Esophagus squamous epithelium (tissue), 5 donors: ENCODE measurements at regions not wholly inside any gene's neighbourhood (a gene's known extent, or its start where the extent isn't known, plus 50 kb on each side); places are given as distances from the start of the nearest gene placed in this dataset.
A peak's percentile ranks its signal among the peaks of the same experiment; 100 is the strongest.

Source experiments
- DNase-seq: peaks from one replicate; lab custom pipeline; 2025; lab: John Stamatoyannopoulos, UW
- H3K27ac ChIP-seq, 4 donors: fragments of 200-600 bp; sonication (generic); one replicate each; pipeline ENCODE4 v1.5.1; 2016 to 2019; ENCODE audit warnings: mild to moderate bottlenecking in 1 of 4
- H3K27me3 ChIP-seq, 4 donors: fragments of 200-600 bp; sonication (generic); 1 replicate in 3 of 4; 2 replicates in 1 of 4; pipeline versions ENCODE4 v1.5.1 to v1.6.0; 2017 to 2021; ENCODE audit warnings: antibody characterized with exemption in 1 of 4
- H3K36me3 ChIP-seq, 3 donors: fragments of 200-600 bp; sonication (generic); one replicate each; pipeline ENCODE4 v1.5.1; 2016 to 2019
- H3K4me1 ChIP-seq, 3 donors: fragments of 200-600 bp; sonication (generic); one replicate each; pipeline ENCODE4 v1.5.1; 2017 to 2019
- H3K4me3 ChIP-seq, 4 donors: fragments of 200-600 bp; sonication (generic); 1 replicate in 3 of 4; 2 replicates in 1 of 4; pipeline ENCODE4 v1.5.1; 2016 to 2019; ENCODE audit warnings: mild to moderate bottlenecking in 2 of 4, moderate library complexity in 1 of 4
- H3K9me3 ChIP-seq, 3 donors: fragments of 200-600 bp; sonication (generic); one replicate each; pipeline ENCODE4 v1.5.1; 2016 to 2019
- POLR2A ChIP-seq, 4 donors: fragments of 450-650 bp; IDR thresholded peaks; one replicate each; pipeline ENCODE4 v1.6.1; 2017; ENCODE audit warnings: antibody characterized with exemption in 4 of 4, mild to moderate bottlenecking in 4 of 4, moderate library complexity in 3 of 4
- WGBS, 2 donors: methylation state at CpG; one replicate each; pipeline ENCODE4 v1.1.5; 2018; 5-methylcytosine and 5-hydroxymethylcytosine counted together
- intact Hi-C: fragments of 100-400 bp; cut with DNase I; formaldehyde crosslinking; loops from one replicate; pipeline ENCODE4 v1.15.0; 2022
- TF ChIP-seq, protein P1 (sequence below), 6 experiments: fragments of 450-650 bp in 4 of 6; fragments of 200-600 bp in 2 of 6; sonication (generic) in 2 of 6; IDR thresholded peaks; one replicate each; pipeline ENCODE4 v1.5.1; 2016 to 2019; ENCODE audit warnings: antibody characterized with exemption in 6 of 6, mild to moderate bottlenecking in 4 of 6, moderate library complexity in 4 of 6
- donor health status: DM: yes; HTN: yes; CAD: no.

DNA sequence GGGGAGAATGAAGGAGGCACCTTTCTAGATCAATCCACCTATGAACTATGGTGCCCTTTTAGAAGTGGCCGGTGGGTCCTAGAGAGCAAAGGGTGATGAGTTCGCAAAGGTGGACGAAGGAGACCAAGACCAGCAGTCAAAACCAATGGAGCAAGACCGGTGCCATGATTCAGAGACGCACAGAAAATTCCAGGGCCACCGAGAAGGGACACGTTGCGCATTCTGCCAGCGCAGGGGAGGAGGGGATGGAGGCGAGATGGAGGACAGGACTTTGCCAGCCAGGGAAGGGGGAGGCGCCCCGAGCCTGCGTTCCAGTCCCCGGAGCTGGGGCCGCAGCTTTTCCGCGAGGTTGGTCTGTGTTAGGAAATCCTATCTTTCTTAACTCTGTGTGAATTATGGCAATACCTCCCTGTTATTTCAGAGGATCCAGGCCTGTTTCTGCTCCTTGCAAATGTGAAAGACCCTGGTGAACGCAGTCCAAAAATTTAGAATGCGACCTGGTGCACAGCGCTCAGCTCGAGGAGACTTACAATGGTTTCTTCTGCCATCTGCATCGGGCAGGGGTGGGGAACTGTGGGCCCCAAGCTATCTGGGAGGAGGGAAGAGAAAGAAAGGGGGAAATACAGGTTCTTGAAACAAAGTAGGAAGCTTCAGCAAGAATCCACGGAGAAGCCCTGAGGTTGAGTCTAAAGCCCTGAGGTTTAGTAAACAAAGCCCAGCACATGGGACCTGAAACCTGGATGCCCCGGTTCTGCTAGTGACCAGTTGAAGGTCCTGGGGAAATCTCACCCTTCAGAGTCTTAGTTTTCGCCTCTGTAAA lies 129.4 kb downstream of the MRPS6 start:
- DNase-seq: no peak
- peaks cover 2 to 52% (median 6%) of the 10 kb centered on the region in 3 donors for H3K4me1 ChIP-seq
- no peaks in the 10 kb centered on the region for H3K36me3 ChIP-seq
- no peaks in the 10 kb centered on the region for H3K27me3 ChIP-seq
- no peaks in the 10 kb centered on the region for H3K9me3 ChIP-seq
- WGBS, 2 donors: 79 to 86% methylated on average over 17 to 20 of the region's 25 CpGs
- peak overlapping the region in 3 of 4 donors; percentile 62 to 82 (median 70) for H3K27ac ChIP-seq
- intact Hi-C loops: loop anchor here (10.0 kb wide), 1 partner anchor 258 kb away; no protein-coding TSS in a partner anchor
- TF ChIP-seq POLR2A (IDR thresholded peaks at IDR 0.05): no peak
- TF ChIP-seq, protein P1, sequence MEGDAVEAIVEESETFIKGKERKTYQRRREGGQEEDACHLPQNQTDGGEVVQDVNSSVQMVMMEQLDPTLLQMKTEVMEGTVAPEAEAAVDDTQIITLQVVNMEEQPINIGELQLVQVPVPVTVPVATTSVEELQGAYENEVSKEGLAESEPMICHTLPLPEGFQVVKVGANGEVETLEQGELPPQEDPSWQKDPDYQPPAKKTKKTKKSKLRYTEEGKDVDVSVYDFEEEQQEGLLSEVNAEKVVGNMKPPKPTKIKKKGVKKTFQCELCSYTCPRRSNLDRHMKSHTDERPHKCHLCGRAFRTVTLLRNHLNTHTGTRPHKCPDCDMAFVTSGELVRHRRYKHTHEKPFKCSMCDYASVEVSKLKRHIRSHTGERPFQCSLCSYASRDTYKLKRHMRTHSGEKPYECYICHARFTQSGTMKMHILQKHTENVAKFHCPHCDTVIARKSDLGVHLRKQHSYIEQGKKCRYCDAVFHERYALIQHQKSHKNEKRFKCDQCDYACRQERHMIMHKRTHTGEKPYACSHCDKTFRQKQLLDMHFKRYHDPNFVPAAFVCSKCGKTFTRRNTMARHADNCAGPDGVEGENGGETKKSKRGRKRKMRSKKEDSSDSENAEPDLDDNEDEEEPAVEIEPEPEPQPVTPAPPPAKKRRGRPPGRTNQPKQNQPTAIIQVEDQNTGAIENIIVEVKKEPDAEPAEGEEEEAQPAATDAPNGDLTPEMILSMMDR (IDR thresholded peaks at IDR 0.05): no peak
- H3K4me3 ChIP-seq: peak overlapping the region in 2 of 4 donors; percentile 41 to 50

DNA sequence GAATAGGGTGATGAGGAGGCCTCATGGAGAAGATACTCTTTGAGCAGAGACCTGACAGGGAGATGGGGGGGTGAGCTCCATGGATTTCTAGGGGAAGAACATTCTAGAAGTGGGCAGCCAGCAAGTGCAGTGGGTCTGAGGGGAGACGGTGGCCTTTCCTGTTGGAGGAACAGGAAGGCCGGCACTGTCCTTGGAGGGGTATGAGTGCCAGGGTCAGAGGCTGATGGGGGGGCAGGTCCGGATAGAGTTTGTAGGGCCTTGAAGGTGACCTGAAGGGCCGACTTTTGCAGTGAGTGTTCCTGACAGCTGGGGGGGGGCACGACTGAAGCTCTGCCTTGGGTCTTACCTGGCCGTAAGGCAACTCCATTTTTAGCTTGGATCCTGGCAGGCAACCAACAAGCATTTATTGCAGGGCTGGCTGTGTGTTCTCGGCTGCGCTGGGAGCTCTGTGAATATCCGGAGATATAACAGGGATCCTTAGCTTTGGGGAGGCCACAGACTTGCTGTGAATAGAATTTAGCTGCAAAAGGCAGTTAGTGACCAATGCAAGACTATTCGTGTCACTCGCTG lies 130.6 kb downstream of the MRPS6 start:
- Histone ChIP-seq H3K27me3 (no peaks in the 10 kb centered on the region), H3K4me1 (peaks cover 2 to 52% (median 6%) of the 10 kb centered on the region in 3 donors), H3K9me3 (no peaks in the 10 kb centered on the region), H3K27ac (peak overlapping the region in 1 of 4 donors; percentile 9), H3K4me3 (no peak overlapping the region), H3K36me3 (no peaks in the 10 kb centered on the region)
- intact Hi-C loops: loop anchor here (10.0 kb wide), 1 partner anchor 259 kb away; no protein-coding TSS in a partner anchor
- 83 to 84% methylated on average over 6 to 8 of the region's 11 CpGs for WGBS, 2 donors
- TF ChIP-seq, protein P1 (IDR thresholded peaks at IDR 0.05): no peak
- no peak for TF ChIP-seq POLR2A (IDR thresholded peaks at IDR 0.05)
- no peak for DNase-seq

DNA sequence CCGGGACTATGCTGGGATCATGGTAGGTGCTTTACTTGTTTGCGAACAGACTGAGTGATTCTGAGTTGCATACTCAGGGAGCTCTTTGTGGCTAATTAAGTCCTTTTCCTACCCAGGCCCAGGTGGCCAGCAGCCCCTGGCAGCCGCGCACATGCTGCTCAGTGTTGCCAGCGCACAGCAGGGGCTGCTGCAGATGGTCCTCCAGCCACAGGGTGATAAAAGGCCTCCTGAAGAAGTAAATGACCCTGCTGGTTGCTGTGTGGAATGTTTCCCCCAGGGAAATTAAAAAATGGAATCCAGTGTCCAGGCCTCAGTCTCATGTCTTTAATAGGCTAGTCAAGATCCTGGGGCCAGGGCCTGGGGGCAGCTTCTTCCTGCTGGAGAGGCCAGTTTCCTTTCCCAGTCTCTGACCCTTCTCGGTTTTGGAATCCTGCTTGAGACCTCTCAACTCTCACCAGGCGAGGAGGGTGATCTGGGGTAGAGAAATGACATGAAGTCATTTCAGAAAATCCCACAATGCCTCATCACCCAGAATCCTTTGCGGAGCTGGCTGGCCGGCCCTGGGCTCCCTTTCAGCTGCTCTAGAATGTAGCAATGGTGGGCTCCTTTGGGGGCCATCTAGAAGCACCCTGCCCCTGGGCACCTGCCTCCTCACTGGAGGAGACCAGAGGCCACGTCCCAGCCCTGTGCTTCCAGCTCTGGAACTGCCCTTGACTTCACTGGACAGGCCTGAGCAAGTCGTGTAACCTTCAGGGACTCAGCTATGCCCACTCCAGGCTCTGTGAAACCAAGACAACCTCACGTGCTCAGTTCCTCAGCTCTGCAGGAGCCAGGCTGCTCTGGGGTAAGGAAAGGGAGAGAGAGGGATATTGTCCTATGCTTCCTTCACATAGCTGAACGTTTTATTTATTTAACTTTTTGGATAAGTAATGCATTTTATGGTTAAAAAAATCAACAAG lies 131.4 kb downstream of the MRPS6 start:
- Histone ChIP-seq H3K9me3 (no peaks in the 10 kb centered on the region), H3K4me3 (no peak overlapping the region), H3K27me3 (no peaks in the 10 kb centered on the region), H3K36me3 (no peaks in the 10 kb centered on the region), H3K27ac (no peak overlapping the region), H3K4me1 (peaks cover 2 to 47% (median 6%) of the 10 kb centered on the region in 3 donors)
- intact Hi-C loops: loop anchor here (10.0 kb wide), 1 partner anchor 260 kb away; no protein-coding TSS in a partner anchor
- no peak for DNase-seq
- no peak for TF ChIP-seq POLR2A (IDR thresholded peaks at IDR 0.05)
- TF ChIP-seq, protein P1 (IDR thresholded peaks at IDR 0.05): no peak
- 66 to 79% methylated on average over 7 to 11 of the region's 13 CpGs for WGBS, 2 donors

DNA sequence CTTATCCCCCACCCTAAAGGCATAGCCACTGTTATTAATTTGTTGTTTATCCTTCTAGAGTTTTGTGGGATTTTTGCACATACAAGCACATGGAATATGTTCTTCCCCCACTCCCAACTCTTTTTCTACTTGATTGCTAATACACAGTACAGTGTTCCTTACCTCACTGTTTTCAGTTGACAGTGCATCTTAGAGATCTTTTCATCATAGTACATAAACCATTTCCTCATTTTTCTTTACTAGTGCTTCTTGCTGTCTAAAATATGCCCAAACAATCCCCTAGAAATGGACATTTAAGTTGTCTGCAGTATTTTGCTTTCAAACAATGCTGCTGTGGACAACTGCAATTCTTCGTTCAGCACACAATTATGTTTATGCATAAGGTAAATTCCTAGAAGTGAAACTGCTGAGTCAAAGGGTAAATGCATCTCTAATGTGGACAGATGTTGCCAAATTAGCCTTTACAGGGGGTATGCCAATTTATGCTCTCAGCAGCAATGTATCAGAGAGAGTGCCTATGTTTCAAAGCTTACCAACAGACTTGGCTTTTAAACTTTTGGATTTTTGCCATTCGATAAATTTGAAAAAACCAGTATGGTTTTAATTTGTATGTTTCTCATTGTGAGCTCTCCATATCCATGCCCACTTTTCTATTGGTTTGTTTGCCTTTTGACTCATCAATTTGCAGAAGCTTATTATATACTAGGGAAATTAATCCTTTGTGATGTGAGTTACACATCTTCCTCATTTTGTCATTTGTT lies 132.6 kb downstream of the MRPS6 start:
- peaks cover 2 to 47% (median 6%) of the 10 kb centered on the region in 3 donors for H3K4me1 ChIP-seq
- intact Hi-C loops: loop anchor here (10.0 kb wide), 1 partner anchor 261 kb away; no protein-coding TSS in a partner anchor
- H3K4me3 ChIP-seq: no peak overlapping the region
- TF ChIP-seq, protein P1 (IDR thresholded peaks at IDR 0.05): no peak
- TF ChIP-seq POLR2A (IDR thresholded peaks at IDR 0.05): no peak
- no peak overlapping the region for H3K27ac ChIP-seq
- no peak for DNase-seq
- H3K27me3 ChIP-seq: no peaks in the 10 kb centered on the region
- H3K9me3 ChIP-seq: no peaks in the 10 kb centered on the region
- 37 to 39% methylated on average over 2 of the region's 2 CpGs for WGBS, 2 donors
- H3K36me3 ChIP-seq: no peaks in the 10 kb centered on the region
